HEK293T (cell line): ENCODE measurements at regions not wholly inside any gene's neighbourhood (a gene's known extent, or its start where the extent isn't known, plus 50 kb on each side); places are given as distances from the start of the nearest gene placed in this dataset.

Experiments used
- CTCF ChIA-PET: fragments of 350-600 bp; formaldehyde crosslinking; extraction: SDS; loops from one replicate; lab custom pipeline; 2021; ENCODE audit warnings: antibody characterized with exemption, inconsistent platforms; lab: Yijun Ruan, JAX
- POLR2A ChIA-PET: fragments of 350-600 bp; formaldehyde crosslinking; extraction: SDS; loops from one replicate; lab custom pipeline; 2020; ENCODE audit warnings: antibody characterized with exemption, inconsistent platforms; lab: Yijun Ruan, JAX
- DNase-seq: peaks from one replicate; pipeline ENCODE4 v3.0.0; 2012; ENCODE audit warnings: mixed read lengths; ENCODE audit errors: extremely low spot score
- ARNT ChIP-seq: fragments of 450-650 bp; IDR thresholded peaks from 2 replicates; pipeline ENCODE4 v1.6.1; 2017; ENCODE audit warnings: mild to moderate bottlenecking
- BHLHE40 ChIP-seq: fragments of 450-650 bp; IDR thresholded peaks from 2 replicates; pipeline ENCODE4 v1.6.1; 2016; ENCODE audit warnings: mild to moderate bottlenecking, moderate library complexity, borderline replicate concordance
- CTBP1 ChIP-seq: fragments of 450-650 bp; IDR thresholded peaks from 2 replicates; pipeline ENCODE4 v1.6.1; 2016; ENCODE audit warnings: borderline replicate concordance
- ELF4 ChIP-seq: fragments of 450-650 bp; IDR thresholded peaks from 2 replicates; pipeline ENCODE4 v1.6.1; 2017; ENCODE audit warnings: antibody characterized with exemption
- FOXA1 ChIP-seq: fragments of 450-650 bp; IDR thresholded peaks from 2 replicates; pipeline ENCODE4 v1.6.1; 2016; ENCODE audit warnings: mild to moderate bottlenecking
- FOXK2 ChIP-seq: fragments of 450-650 bp; IDR thresholded peaks from 2 replicates; pipeline ENCODE4 v1.6.1; 2016; ENCODE audit warnings: mild to moderate bottlenecking
- FOXM1 ChIP-seq: fragments of 450-650 bp; IDR thresholded peaks from 2 replicates; pipeline ENCODE4 v1.6.1; 2017; ENCODE audit warnings: mild to moderate bottlenecking, borderline replicate concordance
- HDGF ChIP-seq: fragments of 450-650 bp; IDR thresholded peaks from 2 replicates; pipeline ENCODE4 v1.6.1; 2017; ENCODE audit warnings: antibody characterized with exemption, borderline replicate concordance
- L3MBTL2 ChIP-seq: fragments of 450-650 bp; conservative IDR thresholded peaks from 2 replicates; pipeline ENCODE4 v1.6.1; 2016; ENCODE audit warnings: mild to moderate bottlenecking
- LEF1 ChIP-seq: fragments of 450-650 bp; IDR thresholded peaks from 2 replicates; pipeline ENCODE4 v1.6.1; 2017; ENCODE audit warnings: mild to moderate bottlenecking, borderline replicate concordance
- NFRKB ChIP-seq: fragments of 450-650 bp; IDR thresholded peaks from 2 replicates; pipeline ENCODE4 v1.6.1; 2016; ENCODE audit warnings: mild to moderate bottlenecking, moderate library complexity
- PKNOX1 ChIP-seq: fragments of 450-650 bp; IDR thresholded peaks from 2 replicates; pipeline ENCODE4 v1.6.1; 2016
- SP1 ChIP-seq: fragments of 450-650 bp; IDR thresholded peaks from 2 replicates; pipeline ENCODE4 v1.6.1; 2017
- SUZ12 ChIP-seq: fragments of 450-650 bp; IDR thresholded peaks from 2 replicates; pipeline ENCODE4 v1.6.1; 2016; ENCODE audit warnings: mild to moderate bottlenecking
- TARDBP ChIP-seq: fragments of 450-650 bp; IDR thresholded peaks from 2 replicates; pipeline ENCODE4 v1.6.1; 2016
- ZNF384 ChIP-seq: fragments of 450-650 bp; IDR thresholded peaks from 2 replicates; pipeline ENCODE4 v1.6.1; 2016

GRCh38 chr7:114818501-114818900, 103.4 kb upstream of the MDFIC start:
- ChIA-PET POLR2A (interaction anchor here (0.6 kb wide), 1 partner anchor 43 kb away, joined by 3 read pairs; no protein-coding TSS in a partner anchor), CTCF (interaction anchor here (1.0 kb wide), 1 partner anchor 111 kb away, joined by 4 read pairs; no protein-coding TSS in a partner anchor)
- TF ChIP-seq HDGF (no peak), SP1 (no peak), CTBP1 (no peak), TARDBP (no peak), NFRKB (no peak), FOXM1 (no peak), LEF1 (no peak)
- DNase-seq = no peak

DNA sequence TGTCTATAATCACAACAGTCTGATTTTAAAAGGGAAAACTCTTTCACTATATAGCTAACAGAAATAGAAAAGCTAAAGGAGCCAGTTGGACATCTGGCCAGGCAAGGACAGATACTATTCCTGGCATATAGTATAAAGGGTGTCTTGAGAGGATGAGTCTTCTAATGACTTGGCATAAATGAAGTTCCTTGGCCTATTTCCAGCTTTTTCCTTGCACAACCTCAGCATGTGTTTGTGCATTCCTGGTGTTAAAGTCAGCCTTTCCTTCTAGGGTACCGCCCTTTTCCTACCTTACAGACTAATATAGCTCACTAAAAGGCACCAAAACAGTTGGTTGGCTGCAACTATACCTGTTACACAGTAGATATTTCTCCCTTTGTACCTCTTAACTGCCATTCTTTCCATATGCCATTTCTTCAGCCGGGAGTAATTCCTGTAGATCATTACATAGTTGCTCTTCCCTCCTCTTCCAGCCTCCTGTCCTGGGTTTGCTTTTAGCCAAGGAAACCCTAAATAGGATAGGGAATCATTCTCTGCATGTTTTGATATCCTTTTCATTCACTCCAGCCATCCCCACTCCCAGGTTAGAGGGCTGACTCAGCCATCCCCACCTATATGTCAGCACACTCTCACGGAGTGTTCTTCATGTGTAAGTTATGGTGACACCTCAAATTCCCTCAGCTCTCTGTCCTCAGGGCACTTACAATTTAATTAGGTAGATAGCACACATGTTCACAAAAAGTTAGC, 102.1 kb upstream of the MDFIC start:
- ChIA-PET POLR2A (no interaction called here), CTCF (interaction anchor here (0.6 to 1.0 kb wide), 2 partner anchors 60 to 110 kb away, joined by 3 to 4 read pairs; no protein-coding TSS in a partner anchor)
- TF ChIP-seq TARDBP = no peak
- no peak for TF ChIP-seq FOXA1
- no peak for TF ChIP-seq ELF4
- TF ChIP-seq HDGF = no peak
- TF ChIP-seq L3MBTL2 = no peak
- TF ChIP-seq LEF1 = no peak
- no peak for TF ChIP-seq SUZ12
- no peak for TF ChIP-seq ARNT
- no peak for TF ChIP-seq NFRKB
- TF ChIP-seq FOXM1 = no peak
- no peak for TF ChIP-seq PKNOX1
- TF ChIP-seq BHLHE40 = no peak
- no peak for TF ChIP-seq SP1
- no peak for TF ChIP-seq CTBP1
- no peak for TF ChIP-seq ZNF384
- TF ChIP-seq FOXK2 = no peak
- DNase-seq = no peak

DNA sequence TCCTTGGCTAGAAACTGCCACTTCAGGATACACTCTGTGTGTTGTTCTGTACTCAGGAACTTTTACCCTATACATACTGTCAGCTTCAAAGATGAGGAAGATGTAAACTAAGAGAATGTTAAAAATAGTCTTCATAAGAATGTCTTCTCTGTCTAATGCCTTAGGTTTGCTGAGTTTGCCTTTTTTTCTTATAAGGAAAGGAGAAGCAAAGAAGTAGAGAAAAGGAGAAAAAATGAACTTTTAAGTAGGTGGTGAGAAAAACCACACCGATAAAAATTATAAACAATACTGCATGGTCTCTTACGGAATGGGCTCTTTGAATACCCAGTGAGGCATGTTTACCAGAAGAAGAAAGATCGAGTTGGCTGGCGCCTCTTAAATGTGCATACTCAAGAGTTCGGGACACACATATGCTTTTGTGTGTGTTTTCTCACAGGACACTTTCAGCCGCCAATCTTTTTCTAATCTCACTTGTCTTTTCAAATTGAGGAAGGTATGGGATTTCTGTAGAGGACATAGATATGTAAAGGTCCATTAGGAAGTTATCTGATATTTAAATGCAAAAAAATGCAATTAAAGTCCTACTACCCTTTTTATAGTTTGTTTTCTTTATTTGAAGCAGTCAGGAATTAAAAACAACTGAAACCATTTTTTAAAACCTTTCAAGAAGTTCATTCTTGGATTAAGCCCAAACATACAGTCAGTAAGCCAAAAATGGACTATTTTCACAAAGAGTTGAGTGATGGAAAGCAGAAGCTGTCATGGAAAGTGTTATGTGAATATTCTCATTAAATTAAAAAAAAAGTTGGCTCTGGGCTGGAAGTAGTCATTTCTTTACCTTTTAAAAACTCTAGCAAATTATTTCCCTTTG, 100.6 kb upstream of the MDFIC start:
- DNase-seq = no peak
- TF ChIP-seq CTBP1 = no peak
- no peak for TF ChIP-seq LEF1
- TF ChIP-seq ELF4 = no peak
- no peak for TF ChIP-seq SUZ12
- TF ChIP-seq FOXM1 = no peak
- TF ChIP-seq HDGF = no peak
- POLR2A ChIA-PET = no interaction called here
- CTCF ChIA-PET = no interaction called here

DNA sequence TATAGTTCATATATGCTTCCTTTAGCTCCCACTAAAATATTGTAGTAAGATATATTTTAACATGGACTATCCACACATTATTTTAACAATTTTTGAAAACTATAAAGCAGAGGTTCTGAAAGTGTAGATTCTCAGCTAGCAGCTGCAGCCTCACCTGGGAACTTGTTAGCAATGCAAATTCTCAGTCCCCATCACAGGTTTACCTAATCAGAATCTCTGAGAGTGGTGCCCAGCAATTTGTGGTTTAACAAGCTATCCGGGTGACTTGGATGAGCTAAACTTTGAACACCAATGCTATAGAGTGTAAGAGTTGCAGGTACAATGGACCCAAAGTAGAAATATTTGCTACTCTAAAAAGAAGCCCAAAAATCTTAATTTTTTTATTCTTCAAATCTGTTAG, 99.8 kb upstream of the MDFIC start:
- CTCF ChIA-PET = no interaction called here
- POLR2A ChIA-PET = no interaction called here
- no peak for TF ChIP-seq CTBP1
- TF ChIP-seq ZNF384 = no peak
- no peak for TF ChIP-seq SP1
- TF ChIP-seq FOXM1 = no peak
- no peak for TF ChIP-seq NFRKB
- TF ChIP-seq ELF4 = no peak
- TF ChIP-seq PKNOX1 = no peak
- no peak for TF ChIP-seq TARDBP
- no peak for TF ChIP-seq HDGF
- no peak for TF ChIP-seq ARNT
- TF ChIP-seq SUZ12 = no peak
- no peak for TF ChIP-seq LEF1
- no peak for TF ChIP-seq FOXK2
- TF ChIP-seq FOXA1 = no peak
- no peak for TF ChIP-seq BHLHE40
- no peak for TF ChIP-seq L3MBTL2
- no peak for DNase-seq

GRCh38 chr7:114822844-114823243, 99.0 kb upstream of the MDFIC start:
- ChIA-PET CTCF (no interaction called here), POLR2A (no interaction called here)
- no peak for DNase-seq
- no peak for TF ChIP-seq FOXK2
- no peak for TF ChIP-seq TARDBP

- CTCF ChIA-PET = no interaction called here
- no peak for TF ChIP-seq FOXM1
- no peak for TF ChIP-seq FOXA1
- no peak for TF ChIP-seq CTBP1
- no peak for TF ChIP-seq TARDBP
- no peak for TF ChIP-seq HDGF
- POLR2A ChIA-PET = no interaction called here
- no peak for DNase-seq
Measured at GRCh38 chr7:114823290-114823689, 98.6 kb upstream of the MDFIC start.
